AG09319 (cell line): ENCODE measurements at regions not wholly inside any gene's neighbourhood (a gene's known extent, or its start where the extent isn't known, plus 50 kb on each side); places are given as distances from the start of the nearest gene placed in this dataset.
"Not testable (repeated sequence)": the region's sequence is repeated elsewhere in the genome, so short reads cannot be mapped to it uniquely, and the experiment has no call there.

ENCODE experiments used
- DNase-seq: peaks from one replicate; pipeline ENCODE4 v3.0.0-alpha.2; 2010; ENCODE audit warnings: low read depth; ENCODE audit errors: extremely low read depth
- TF ChIP-seq, protein P1 (sequence below): IDR thresholded peaks from 2 replicates; pipeline ENCODE4 v1.5.1; 2011; ENCODE audit warnings: low read depth, mild to moderate bottlenecking, inconsistent platforms, low read length, moderate library complexity

DNA sequence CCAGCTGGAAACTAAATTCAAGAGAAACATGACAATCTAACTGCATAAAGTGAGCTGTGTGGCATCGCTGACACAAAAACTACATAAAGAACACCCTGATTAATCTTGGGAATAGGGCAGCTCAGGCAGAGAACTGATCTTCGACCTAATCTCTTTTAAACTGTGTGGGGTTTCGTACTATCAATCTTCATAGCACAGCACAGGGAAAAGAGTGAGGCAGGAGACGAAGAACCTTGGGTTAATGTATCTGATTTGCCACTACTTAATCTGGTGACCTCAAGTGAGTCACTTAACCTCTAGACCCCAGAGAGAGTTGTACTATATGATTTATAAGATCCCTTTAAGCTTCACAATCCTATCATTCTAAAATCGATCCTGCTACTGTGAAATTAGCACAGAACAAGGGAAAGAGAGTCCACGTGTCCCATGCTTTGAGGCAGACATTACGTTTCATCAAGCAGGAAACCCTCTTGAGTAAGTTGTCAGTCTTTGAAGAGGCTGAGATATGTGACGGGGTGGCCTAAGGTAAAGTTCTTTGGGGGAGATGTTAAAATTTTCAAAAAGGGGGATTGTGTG is 519.7 kb downstream of the SOCS6 start:
- TF ChIP-seq, protein P1, sequence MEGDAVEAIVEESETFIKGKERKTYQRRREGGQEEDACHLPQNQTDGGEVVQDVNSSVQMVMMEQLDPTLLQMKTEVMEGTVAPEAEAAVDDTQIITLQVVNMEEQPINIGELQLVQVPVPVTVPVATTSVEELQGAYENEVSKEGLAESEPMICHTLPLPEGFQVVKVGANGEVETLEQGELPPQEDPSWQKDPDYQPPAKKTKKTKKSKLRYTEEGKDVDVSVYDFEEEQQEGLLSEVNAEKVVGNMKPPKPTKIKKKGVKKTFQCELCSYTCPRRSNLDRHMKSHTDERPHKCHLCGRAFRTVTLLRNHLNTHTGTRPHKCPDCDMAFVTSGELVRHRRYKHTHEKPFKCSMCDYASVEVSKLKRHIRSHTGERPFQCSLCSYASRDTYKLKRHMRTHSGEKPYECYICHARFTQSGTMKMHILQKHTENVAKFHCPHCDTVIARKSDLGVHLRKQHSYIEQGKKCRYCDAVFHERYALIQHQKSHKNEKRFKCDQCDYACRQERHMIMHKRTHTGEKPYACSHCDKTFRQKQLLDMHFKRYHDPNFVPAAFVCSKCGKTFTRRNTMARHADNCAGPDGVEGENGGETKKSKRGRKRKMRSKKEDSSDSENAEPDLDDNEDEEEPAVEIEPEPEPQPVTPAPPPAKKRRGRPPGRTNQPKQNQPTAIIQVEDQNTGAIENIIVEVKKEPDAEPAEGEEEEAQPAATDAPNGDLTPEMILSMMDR = no peak
- no peak for DNase-seq

DNA sequence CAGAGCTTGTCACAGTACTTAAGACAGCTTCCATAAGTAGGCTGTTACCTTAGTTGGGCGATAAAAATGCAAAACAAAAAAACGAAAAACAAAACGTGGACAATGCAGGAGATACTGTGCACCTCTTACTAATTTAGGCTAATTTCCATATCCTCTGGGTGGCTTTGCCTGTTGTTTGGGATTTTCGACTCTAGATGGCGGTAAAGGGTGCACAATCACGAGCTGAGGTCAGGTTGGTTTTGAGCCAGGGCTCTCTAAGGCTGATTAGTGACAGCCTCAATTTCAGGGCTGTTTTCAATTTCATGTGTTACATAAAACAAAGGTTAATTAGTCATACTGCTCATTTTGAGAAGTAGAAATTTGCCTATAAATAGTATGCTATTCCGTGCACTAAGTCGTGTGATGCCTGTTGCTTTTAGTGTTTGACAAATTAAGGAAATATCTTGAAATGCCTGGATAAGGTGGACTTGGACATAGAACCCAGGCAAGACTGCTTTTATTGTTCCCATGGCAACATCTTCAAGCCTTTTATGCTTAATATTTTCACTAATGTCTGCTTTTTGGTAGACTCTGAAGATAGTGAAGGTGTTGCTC is 493.1 kb downstream of the SOCS6 start:
- no peak for DNase-seq
- TF ChIP-seq, protein P1 = no peak

- DNase-seq = not testable (repeated sequence)
Observed at GRCh38 chr18:70766254-70766653, 477.4 kb downstream of the SOCS6 start.

DNA sequence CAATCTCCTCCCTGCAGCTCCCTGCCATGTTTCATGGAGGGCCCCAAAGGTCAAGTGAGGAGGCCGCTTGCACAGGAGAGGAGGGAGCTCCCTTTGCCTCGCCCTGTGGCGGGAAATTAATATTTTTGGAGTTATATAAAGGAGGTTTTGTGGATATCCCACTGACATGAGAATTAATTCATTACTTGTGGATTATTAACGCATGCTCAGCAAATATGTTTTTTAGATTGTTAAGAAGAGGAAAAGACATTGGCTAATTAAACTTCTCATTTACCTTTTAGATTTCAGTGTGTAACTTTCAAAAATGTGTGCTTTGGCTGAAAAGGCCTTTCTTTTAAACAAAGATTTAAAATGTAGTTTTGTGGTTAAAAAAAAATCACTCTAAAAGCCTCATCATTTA is 474.0 kb downstream of the SOCS6 start:
- no peak for DNase-seq
- TF ChIP-seq, protein P1 = no peak

DNA sequence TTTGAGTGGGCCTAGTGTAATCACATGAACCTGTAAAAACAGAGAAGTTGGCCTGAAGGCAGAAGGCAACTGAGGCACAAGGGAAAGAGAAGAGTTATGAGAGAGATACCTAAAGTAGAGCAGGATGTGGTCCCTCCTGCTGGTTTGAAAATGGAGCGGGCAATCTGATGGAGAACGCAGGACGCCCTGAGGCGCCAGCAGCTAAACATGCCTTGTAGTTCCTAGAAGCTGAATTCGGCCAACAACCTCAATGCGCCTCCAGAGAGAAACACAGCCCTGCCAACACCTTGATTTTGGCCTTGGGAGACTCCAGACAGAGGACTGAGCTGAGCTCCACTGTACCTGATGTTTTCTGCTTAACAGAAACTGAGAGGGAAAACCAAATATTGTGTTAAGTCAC is 469.9 kb downstream of the SOCS6 start:
- no peak for DNase-seq
- TF ChIP-seq, protein P1 = no peak

DNA sequence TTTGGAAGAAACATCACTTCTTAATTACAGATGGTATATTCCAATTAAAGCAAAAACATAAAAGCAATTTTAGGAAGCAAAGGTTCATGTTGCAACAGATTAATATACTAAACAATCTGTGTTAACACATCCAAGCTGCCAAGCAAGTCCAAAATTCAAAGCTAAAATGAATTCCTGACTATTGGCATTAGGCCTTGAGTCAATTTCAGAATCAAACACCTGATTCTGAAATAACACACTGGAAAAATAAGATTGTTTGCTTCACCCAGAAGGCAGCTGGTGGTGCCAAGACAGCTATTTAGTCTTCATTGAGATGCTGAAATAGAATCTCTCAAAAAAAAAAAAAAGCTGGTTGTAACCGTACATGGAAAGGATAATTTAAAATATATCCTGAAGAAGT is 465.6 kb downstream of the SOCS6 start:
- DNase-seq = no peak

DNA sequence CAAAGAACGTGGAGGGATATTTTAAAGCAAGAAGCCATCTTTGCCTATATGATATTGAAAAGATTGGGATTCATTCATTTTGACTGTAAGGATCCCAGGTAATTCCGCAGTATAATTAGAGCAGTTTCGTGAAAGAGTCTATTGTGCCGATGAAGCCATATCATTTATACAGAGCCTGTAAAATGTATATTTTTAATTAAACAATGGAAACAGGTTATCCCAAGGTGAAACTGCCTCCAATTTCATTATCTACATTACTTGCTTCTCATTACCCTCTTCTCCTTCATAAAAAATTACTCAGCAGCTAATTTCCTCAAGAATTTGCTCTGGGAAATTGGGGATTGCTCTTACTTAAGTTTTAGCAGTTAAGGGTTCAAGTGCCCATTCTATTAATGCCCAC is 444.1 kb downstream of the SOCS6 start:
- TF ChIP-seq, protein P1 = no peak
- DNase-seq = no peak

More for the DNA sequence above, 465.6 kb downstream of the SOCS6 start:
- TF ChIP-seq, protein P1 = no peak

GRCh38 chr18:70732188-70732587 is 443.3 kb downstream of the SOCS6 start:
- TF ChIP-seq, protein P1 = no peak
- no peak for DNase-seq
